Middle frontal gyrus (tissue), 1 donor: ENCODE measurements at regions not wholly inside any gene's neighbourhood (a gene's known extent, or its start where the extent isn't known, plus 50 kb on each side); places are given as distances from the start of the nearest gene placed in this dataset.
"Not testable (repeated sequence)": the region's sequence is repeated elsewhere in the genome, so short reads cannot be mapped to it uniquely, and the experiment has no call there.

Experiments used
- DNase-seq: peaks from one replicate; pipeline ENCODE4 v3.0.0-alpha.2; 2015; ENCODE audit warnings: low spot score; ENCODE audit errors: extremely low spot score

GRCh38 chr11:130672911-130673310 is 224.5 kb downstream of the ADAMTS15 start:
- DNase-seq: no peak

GRCh38 chr11:130673698-130674097 is 225.3 kb downstream of the ADAMTS15 start:
- DNase-seq: no peak

GRCh38 chr11:130674686-130675308 is 226.4 kb downstream of the ADAMTS15 start:
- no peak for DNase-seq

GRCh38 chr11:130675371-130675821 is 227.0 kb downstream of the ADAMTS15 start:
- no peak for DNase-seq

GRCh38 chr11:130675917-130676316 is 227.5 kb downstream of the ADAMTS15 start:
- DNase-seq: no peak

- no peak for DNase-seq
Measured at GRCh38 chr11:130677486-130678153, 229.2 kb downstream of the ADAMTS15 start.

- no peak for DNase-seq
Measured at GRCh38 chr11:130679247-130679646, 230.8 kb downstream of the ADAMTS15 start.

- not testable (repeated sequence) for DNase-seq
Measured at GRCh38 chr11:130682471-130682870, 233.8 kb downstream of the SNX19 start.

GRCh38 chr11:130689222-130689908 is 226.9 kb downstream of the SNX19 start:
- DNase-seq: no peak

- no peak for DNase-seq
Measured at GRCh38 chr11:130691581-130691980, 224.7 kb downstream of the SNX19 start.

- no peak for DNase-seq
Measured at GRCh38 chr11:130692220-130692619, 224.1 kb downstream of the SNX19 start.

- DNase-seq: no peak
Measured at GRCh38 chr11:130693543-130693942, 222.7 kb downstream of the SNX19 start.

GRCh38 chr11:130694488-130695045 is 221.7 kb downstream of the SNX19 start:
- DNase-seq: no peak

GRCh38 chr11:130698174-130698573 is 218.1 kb downstream of the SNX19 start:
- no peak for DNase-seq

- DNase-seq: no peak
Measured at GRCh38 chr11:130699561-130699960, 216.7 kb downstream of the SNX19 start.

GRCh38 chr11:130700092-130700491 is 216.2 kb downstream of the SNX19 start:
- DNase-seq: no peak

GRCh38 chr11:130703489-130704190 is 212.6 kb downstream of the SNX19 start:
- DNase-seq: no peak

- no peak for DNase-seq
Measured at GRCh38 chr11:130705670-130706421, 210.4 kb downstream of the SNX19 start.

GRCh38 chr11:130706572-130706971 is 209.7 kb downstream of the SNX19 start:
- no peak for DNase-seq

- no peak for DNase-seq
Measured at GRCh38 chr11:130707217-130707616, 209.1 kb downstream of the SNX19 start.

- no peak for DNase-seq
Measured at GRCh38 chr11:130709531-130709930, 206.7 kb downstream of the SNX19 start.
